SKM-1 (cell line): ENCODE measurements at regions not wholly inside any gene's neighbourhood (a gene's known extent, or its start where the extent isn't known, plus 50 kb on each side); places are given as distances from the start of the nearest gene placed in this dataset.
A peak's percentile ranks its signal among the peaks of the same experiment; 100 is the strongest.

Experiments used
- DNase-seq: peaks from one replicate; lab custom pipeline; 2025; ENCODE audit not compliant: unreplicated experiment; lab: John Stamatoyannopoulos, UW

DNA sequence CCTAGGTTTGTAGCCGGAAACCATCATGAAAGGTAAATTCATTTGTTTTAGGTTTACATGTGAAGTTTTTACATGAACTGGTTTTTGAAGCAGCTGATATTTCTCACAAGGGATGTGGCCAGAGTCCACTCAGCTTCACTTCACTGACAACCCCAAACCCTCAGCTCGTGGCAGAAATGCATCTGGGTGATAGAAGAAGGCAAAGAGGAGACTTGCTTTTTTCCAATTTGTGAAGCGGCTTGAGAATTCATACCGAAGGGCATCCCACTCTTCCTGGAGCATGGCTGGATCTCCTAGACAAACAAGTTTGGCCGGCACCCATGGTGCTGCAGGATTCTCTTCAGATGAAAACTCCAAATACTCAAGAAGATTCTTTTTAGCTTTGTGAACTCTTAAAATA, 392.8 kb upstream of the CNR1 start:
- DNase-seq: no peak

DNA sequence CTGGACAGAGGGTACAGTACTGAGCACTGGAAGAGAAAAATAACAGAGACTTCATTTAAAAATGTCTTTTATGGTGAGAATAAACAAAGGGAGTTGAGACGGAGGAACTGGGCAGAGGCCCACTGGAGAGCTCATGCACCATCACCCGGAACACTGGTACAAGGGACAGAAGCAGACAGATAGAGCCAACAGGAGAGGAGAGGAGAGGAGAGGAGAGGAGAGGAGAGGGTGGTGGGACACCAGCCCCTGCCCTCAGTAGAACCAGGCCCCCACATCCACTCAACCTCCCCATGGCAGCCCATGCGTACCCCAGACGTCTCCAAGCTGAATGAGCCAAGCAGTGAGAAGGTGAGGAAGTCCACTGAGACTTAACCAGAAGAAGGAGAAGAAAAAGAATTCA, 390.5 kb upstream of the CNR1 start:
- DNase-seq: no peak

DNA sequence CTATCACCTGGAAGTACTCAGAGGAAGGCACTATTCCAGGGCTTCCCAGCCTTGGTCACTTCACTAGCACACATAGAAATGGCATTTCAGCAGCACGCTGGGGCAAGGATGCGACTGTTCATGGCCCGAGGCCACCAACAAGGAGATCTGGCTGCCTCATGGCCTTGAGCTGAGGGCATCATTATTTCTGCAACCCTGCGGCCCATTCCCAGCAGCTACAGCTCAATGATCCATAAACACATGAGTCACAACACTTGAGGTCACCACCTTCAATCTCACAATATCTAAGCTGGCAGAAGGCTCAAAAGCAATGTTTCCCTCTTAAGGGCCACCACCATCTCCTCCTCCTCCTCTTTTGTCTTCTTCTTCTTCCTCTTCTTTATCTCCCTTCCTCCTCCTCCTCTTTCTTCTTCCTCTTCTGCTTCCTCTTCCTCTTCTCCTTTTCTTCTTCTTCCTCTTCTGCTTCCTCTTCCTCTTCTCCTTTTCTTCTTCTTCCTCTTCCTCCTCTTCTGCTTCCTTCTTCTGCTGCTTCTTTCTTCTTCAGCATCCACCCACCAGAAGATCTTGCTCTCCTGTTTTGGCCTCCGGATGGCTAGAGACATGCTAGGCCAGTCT, 382.9 kb upstream of the CNR1 start:
- peak; percentile 1 for DNase-seq

DNA sequence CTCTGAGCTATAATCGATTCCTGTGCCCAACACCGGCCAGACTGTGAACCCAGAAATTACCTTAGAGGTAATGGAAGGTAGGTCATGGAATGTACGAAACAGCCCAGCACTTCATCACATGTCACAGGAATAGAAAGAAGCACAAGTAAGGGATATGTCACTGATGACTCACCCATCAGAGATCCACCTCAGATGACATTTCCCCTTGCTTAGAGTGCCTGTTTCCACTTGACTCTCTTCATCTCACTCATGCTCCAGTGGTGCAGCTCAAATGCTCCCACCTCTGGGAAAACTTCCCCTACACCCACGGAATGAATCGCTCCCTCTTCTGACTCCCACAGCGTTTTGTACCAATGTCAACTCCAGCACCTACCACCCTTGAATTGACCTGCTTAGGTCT, 381.6 kb upstream of the CNR1 start:
- DNase-seq: no peak

DNA sequence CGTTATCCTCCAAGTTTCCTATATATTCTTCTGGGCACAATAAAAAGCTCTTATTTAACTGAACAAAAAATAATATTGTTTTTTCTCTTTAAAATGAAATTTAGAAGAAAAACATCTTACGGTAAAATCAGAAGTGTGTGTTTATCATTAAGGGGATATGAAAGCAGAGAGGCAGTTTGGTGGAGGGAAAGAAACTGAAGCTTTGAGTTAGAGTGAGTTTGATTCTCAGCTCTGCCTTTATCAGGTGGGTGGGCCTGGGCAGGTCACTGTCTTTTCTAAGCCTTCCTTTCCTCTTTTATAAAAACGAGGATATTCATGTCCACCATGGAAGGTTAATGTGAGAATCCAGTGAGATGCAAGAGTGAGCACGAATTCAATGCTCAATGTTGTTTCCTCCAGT, 379.8 kb upstream of the CNR1 start:
- no peak for DNase-seq

DNA sequence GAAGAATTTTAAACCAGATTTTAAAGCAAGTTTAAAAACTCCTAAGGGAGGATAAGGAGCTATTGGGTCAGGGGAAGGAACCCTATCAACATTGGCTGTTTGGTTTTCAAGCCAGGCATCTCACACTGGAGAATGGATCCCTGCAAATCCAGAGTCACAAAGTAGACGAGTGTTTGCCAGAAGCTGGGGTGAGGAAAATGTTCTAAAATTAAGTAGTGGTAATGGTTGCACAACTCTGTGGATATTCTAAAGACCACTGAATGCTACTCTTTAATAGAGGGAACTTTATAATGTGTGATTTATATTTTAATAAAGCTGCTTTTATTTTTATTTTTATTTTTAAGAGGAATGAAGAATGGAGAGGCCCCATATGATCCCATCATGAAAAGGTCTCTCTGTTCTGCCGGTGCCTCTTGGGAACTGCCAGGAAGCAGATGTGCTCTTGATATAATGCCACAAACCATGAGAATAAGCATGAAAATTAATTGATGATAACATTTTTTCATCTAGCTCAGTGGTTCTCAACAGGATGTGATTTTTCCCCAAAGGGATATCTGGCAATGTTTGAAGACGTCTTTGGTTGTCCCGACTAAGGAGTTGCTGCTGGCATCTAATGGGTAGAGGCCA, 379.0 kb upstream of the CNR1 start:
- DNase-seq: no peak

DNA sequence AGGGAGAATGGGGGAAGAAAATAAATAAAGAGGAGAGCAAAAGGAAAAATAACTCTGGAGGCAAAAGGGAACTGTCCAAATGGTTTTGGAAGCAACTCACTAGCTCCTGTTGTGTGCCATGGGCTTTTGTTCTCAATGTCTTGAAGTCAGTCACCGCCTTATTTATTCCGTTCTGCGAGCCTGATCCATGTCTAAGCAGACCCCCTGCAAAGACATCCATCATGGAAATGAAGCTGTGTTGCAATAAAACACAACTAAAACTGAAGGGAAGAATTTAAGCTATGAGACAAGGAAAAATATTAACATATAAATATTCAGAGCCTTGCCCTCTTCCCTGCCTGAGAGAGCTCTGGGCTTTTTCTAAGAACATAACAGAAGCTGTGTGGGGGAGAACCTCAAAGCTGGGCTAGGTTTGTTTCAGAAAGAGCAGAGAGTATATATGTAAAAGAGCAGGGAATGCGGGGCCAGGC, 373.2 kb upstream of the CNR1 start:
- no peak for DNase-seq

DNA sequence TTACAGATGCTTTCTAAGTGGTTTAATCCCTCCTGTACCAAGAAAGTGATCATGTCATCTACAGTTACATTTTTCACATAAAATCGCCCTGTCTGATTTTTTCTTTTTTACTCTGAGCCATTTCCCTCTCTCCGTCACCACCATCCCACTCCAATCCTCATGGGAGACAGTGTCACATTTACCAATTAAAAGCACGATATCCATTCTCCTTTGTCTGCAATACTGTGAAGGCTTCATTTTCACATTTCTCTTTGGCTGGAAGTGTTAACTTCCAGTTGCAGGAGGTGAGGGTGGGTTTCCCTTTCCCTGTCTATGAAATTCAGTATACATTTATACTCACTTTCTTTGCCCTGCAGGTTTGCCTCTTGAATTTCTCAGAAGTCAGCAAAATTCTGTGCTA, 372.7 kb upstream of the CNR1 start:
- DNase-seq: no peak

DNA sequence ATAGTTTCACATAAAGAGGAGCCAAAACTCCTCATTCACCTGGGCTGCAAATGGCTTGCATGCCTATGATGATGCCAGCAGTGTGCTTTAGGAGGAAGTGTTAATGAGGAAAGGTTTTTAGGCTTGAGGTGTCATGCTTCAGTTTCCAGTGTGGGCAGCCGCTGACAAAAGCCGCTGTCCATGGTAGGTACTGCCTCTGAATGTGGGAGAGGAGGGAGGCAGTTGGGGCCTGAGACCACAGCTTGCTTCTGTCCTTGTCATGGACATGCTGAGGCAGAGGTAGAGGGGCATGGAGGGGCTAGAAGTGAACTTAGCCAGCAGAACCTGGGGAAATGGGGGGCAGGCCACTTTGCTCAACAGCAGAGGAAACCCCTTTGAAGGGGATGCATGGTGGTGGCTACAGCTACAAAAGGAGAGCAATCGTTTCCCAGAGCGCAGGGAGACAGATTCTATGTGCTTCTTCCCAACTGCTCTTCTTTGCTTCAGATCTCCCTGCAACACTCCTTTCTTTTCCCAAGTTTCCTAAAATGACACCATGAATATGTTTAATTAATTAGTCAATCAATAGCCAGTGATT, 372.1 kb upstream of the CNR1 start:
- no peak for DNase-seq

DNA sequence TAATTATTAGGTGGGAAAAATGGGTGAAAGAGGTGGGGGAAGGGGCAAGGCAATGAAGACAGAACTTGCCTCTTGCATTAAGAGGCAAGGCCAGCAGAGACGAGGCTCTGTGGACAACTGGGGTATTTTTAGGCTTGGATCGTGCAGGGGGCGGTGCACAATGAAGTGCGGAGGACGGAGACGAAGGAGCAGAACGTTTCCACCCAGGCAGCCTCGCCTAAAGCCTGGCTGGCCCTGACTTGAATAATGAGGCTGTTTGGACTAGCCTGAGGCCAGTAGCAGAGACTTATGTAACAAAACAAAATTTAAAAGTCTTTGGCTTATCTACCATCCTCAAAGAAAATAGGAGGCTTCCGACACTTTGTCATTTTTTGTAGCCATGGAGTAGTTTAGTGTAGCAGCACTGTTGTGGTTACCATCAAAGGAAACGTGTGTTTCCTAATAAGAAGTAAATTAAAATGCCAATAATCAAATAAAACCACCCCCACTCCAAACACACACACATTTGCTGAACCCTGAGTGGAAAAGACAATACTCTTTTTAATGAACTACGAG, 370.0 kb upstream of the CNR1 start:
- DNase-seq: no peak

DNA sequence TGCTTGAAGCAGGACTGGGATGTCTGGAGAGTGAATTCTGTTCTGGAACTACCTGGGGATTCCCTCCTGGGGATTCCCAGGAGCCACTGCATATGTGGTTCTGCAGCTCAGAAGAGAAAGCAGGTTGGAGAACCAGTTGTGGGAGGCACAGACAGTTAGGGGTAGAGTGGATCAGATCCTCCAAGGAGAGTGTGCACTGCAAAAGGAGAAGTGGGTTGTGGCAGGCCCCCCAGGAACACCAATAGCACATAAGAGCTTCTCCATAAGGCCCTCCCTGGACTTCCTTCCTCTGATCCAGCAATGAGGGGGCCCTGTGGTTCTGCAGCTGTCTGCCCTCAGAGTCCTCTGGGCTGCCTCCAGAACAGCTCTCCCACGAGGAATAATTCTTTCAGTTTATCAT, 369.2 kb upstream of the CNR1 start:
- DNase-seq: no peak

DNA sequence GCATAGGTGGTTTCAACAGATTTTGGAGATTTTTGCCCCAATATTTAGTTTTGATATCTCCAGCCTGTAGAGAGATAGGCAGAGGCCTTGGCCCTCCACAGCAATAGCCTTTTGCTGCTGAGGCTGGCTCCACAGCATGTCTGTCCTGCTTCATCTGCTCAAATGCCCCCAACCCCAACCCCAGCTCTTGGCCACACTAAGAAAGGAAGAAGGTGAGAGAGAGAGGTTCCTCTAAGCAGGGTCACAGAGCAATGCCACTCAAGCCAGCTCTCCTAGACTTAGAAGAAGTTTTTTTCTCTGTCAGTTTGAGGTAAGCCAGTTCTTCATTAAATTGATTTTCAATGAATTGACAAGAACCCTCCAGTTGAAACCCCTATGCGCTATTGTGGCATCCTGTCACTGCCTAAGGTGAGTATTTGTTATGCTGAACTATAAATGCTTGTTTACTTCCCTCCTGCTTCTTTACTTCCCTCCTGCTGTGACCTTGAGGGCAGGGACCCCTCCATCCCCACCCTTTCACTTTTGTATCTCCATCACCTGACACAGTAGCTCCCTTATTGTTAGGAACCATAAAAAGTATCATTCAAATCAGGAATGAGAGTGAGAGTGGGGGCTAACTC, 366.2 kb upstream of the CNR1 start:
- DNase-seq: no peak

DNA sequence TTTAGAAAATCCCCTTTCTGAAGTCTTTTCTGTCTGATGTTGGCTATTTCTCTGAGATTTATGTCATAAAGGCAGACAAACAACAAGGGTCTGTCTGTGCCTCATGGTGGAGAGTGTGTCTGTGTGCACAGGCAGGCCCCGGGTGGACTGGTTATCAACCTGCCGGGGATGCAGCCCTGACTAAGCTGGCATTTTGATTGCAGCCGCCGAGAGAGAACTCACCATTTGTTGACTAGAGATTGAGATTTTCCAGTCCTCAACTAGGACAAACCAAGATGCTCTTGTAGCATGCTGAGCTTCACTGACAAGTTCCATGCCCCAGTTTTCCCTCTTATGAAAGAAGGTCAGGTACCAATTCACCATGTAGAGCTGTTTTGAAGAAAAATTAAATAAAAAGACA, 363.6 kb upstream of the CNR1 start:
- DNase-seq: no peak

DNA sequence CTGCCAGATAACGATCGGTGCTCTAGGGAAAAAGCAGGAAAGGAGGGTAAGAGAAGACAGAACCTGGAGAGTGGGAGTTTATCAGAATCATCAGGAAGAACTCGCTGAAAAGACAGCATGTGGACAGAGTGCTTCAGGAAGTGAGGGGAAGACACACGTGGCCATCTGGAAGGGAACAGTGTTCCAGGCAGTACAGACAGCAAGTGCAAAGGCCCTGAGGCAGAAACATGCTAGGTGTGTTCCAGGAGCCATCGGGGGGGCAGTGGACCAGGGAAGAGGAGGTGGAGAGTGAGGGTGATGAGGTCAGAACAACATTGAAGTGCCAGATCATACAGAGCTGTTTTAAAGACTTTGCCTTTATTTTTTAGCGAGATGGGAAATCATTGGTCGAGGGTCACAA, 354.3 kb upstream of the CNR1 start:
- DNase-seq: no peak

DNA sequence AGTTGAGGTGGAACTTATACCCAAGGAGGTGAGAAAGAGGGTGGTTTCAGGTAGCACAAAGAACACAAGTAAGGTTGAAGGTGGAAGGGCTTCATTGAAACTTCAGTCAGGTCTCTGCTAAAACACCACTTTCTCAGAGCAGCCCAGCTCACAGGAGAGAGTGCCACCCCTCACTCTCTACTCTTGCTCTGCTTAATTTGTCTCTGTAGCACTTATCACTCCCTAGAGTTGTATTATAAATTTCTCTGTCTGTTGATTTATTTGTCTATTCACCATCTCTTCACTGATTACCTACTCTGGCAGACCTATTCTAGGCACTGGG, 353.8 kb upstream of the CNR1 start:
- no peak for DNase-seq

DNA sequence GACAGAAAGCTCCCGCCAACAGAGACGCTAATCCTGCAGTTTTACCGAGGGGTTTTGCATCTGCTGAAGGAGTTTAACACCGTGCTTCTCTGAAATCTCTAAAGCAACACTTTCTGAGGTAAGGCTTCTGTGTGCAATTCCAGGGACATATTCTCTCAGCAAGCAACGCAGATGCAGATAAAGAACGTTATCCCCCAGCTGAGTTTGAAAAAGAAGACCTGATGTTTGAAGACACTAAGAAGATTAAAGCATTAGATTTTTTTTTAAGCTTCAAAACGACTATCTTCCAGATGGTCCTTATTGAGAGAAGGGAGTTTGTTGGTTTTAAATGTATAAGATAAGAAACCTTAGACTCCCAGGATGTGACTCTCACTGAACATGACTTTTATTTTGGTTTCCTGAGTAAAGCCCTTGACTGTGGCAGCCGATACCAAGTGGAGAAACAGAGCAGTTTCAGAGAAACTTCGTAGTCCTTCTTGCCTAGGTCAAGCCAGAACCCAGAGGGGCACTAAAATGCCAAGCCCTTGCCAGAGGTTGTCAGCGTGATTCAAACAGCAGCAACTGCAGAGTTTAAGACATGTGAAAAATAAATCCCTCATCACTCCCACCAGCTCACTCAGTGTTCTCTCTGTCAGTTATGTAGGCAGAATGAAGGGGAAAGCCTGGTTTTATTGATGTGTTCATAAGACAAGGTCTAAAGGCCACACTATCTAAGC, 353.3 kb upstream of the CNR1 start:
- no peak for DNase-seq

DNA sequence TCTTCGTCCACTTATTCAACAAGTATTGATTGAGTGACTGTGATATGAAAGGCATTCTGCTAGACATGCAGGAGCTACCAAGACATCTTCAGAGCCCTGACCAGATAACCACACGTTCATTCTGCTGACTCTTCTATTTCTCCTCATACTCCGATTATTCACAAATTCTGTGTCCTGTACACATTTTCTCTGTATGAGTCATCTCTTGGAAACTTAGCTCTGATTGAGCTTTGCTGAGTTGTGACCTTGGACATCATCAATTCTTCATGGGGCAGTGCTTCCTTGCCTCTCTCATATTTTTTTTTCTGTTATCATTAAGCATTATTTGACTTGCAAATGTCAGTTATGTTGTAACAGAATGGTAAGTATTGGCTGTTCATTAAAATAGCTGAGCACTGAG, 351.6 kb upstream of the CNR1 start:
- no peak for DNase-seq

DNA sequence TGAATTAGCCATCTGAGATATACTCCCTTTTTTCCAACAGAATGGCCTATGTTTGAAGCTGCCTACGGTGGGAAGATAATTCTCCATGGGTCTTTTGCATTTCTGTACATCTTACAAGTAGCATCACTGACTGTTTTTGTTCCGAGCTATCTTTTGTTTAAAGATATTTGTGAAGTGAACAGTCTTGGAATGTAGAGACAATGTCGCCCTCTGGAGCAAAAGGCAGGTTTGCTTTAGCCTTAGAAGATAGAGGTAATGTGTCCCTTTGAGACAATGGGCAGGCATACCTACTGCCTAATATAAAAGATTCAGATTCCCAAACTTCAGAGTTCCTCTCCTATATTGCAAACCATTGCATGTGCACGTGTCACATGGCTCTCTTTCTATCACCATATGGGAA, 347.8 kb upstream of the CNR1 start:
- DNase-seq: no peak

DNA sequence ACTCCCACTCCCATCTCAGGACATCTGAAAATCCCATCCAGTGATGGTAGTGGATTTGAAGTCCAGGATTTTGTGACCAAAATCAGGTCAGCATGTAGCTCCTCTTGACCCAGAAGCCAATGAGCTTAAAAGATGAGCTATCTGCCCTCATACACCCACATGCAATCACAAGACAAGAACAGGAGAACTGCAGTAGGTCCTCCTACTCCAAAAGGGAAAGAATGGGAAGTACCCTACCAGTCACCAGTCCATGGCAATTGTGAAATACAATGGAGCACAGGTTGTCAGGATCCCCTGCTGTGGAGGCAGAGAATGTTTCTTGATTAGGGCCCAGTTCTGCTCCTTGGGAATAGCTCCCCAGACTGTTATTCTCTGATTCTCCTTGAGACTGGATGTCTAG, 347.3 kb upstream of the CNR1 start:
- no peak for DNase-seq

DNA sequence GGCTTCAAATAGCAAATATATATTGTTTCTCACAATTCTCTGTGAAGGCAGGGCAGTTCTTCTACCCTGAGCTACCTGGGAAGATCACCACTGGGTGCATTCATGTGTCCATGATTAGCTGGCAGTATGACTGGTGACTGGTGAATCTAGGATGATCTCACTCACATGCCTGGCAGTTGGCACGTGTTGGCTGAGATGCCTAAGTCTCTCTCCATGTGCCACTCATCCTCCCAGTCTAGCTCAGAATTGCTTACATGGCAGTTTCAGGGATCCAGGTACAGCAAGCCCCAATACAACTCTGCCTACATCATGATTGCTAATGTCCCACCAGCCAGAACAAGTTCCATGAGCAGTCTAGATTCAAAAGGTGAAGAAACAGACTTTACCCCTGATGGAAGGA, 346.8 kb upstream of the CNR1 start:
- DNase-seq: no peak

DNA sequence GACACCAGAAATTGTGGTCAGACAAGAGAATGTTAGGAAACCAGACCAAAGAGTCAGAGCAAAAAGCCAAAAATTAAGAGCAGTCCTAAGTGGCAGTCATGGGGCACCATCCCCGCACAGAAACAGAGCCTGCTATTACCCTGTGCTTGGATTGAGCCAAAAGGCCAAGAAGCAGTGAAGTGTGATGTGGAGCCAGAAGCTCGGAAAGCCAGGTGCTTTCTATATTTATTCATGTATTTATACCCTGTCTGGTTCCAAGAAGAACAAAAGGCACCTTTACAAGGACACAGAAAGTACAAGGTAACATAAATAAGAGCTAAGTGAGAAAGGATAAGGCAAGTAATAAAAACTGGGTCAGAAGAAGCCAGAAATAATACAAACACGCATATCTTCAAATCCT, 336.2 kb upstream of the CNR1 start:
- no peak for DNase-seq
